ENCODE measurements at regions not wholly inside any gene's neighbourhood (a gene's known extent, or its start where the extent isn't known, plus 50 kb on each side); places are given as distances from the start of the nearest gene placed in this dataset.

DNA sequence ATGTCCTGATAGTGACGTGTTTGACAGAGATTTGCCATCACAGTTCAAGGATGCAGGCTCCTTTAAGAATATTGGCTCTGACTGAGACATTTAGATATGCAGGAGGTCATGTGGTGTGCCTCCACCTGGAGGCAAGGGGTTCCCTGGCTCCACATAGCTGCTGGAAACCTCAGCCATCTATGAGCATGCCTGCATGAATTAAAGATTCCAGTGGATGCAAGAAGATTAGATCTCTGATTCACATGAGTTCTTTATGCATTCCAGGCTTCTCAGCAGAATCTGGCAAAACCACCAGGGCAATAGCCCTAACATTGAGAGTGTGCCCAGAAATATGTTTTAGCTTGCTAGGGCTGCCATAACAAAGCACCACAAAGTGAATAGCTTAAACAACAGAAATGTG is 298.5 kb upstream of the AADAT start:
- DNase-seq (no peak), ATAC-seq (no peak)
- H3K27me3 ChIP-seq (ENCODE audit: control insufficient read depth, insufficient read depth, low read length) = no peaks in the 10 kb centered on the region
- no peak overlapping the region for H3K4me3 ChIP-seq (ENCODE audit: low read length)
- no peaks in the 10 kb centered on the region for H3K4me1 ChIP-seq (ENCODE audit: control insufficient read depth, insufficient read depth, low read length)
- H3K4me1 Mint-ChIP-seq = no peaks in the 10 kb centered on the region
- no peaks in the 10 kb centered on the region for H3K27me3 Mint-ChIP-seq (ENCODE audit: low read depth in 2 of 2)
- H3K36me3 ChIP-seq (ENCODE audit: control insufficient read depth, insufficient read depth, low read length) = no peaks in the 10 kb centered on the region
- no peaks in the 10 kb centered on the region for H3K36me3 Mint-ChIP-seq
- peaks cover 8 to 14% of the 10 kb centered on the region in 2 donors for H3K9me3 Mint-ChIP-seq
- H3K4me3 Mint-ChIP-seq = no peak overlapping the region
- WGBS (ENCODE audit: insufficient coverage) = 67% methylated on average over 1 of the region's 1 CpG
- H3K27ac Mint-ChIP-seq = no peak overlapping the region
- no peak overlapping the region for H3K27ac ChIP-seq (ENCODE audit: low read length)
- intact Hi-C loops (cut with micrococcal nuclease) = no loop called here
- TF ChIP-seq, protein P1, sequence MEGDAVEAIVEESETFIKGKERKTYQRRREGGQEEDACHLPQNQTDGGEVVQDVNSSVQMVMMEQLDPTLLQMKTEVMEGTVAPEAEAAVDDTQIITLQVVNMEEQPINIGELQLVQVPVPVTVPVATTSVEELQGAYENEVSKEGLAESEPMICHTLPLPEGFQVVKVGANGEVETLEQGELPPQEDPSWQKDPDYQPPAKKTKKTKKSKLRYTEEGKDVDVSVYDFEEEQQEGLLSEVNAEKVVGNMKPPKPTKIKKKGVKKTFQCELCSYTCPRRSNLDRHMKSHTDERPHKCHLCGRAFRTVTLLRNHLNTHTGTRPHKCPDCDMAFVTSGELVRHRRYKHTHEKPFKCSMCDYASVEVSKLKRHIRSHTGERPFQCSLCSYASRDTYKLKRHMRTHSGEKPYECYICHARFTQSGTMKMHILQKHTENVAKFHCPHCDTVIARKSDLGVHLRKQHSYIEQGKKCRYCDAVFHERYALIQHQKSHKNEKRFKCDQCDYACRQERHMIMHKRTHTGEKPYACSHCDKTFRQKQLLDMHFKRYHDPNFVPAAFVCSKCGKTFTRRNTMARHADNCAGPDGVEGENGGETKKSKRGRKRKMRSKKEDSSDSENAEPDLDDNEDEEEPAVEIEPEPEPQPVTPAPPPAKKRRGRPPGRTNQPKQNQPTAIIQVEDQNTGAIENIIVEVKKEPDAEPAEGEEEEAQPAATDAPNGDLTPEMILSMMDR (IDR thresholded peaks at IDR 0.05) = no peak
- H3K9me3 ChIP-seq (ENCODE audit: control insufficient read depth, insufficient read depth, low read length) = no peaks in the 10 kb centered on the region

DNA sequence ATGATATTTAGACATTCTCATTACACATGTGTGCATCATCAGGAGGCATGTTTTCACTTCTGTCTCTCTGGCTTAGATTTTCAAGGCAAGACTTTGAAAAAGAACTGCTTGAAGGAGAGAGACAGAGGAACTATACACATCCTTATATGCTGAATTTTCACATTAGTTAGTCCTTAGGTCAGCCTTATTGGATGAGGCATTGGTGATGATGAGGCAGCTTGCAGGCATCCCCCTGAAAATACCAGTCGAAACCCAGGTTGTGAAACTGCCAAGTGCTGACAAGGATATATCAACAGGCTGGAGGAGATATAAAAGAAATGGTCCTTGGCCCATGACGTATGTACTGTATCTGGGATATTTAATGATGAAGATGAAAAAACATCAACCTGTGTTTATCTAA is 297.2 kb upstream of the AADAT start:
- TF ChIP-seq, protein P1 (IDR thresholded peaks at IDR 0.05) = no peak
- no peak overlapping the region for H3K4me3 Mint-ChIP-seq
- DNase-seq = no peak
- peaks cover 3% of the 10 kb centered on the region for H3K36me3 Mint-ChIP-seq
- H3K27me3 ChIP-seq (ENCODE audit: control insufficient read depth, insufficient read depth, low read length) = no peaks in the 10 kb centered on the region
- no peak overlapping the region for H3K27ac ChIP-seq (ENCODE audit: low read length)
- no peak overlapping the region for H3K27ac Mint-ChIP-seq
- no peaks in the 10 kb centered on the region for H3K4me1 ChIP-seq (ENCODE audit: control insufficient read depth, insufficient read depth, low read length)
- ATAC-seq = no peak
- no peaks in the 10 kb centered on the region for H3K36me3 ChIP-seq (ENCODE audit: control insufficient read depth, insufficient read depth, low read length)
- no peaks in the 10 kb centered on the region for H3K9me3 ChIP-seq (ENCODE audit: control insufficient read depth, insufficient read depth, low read length)
- H3K4me1 Mint-ChIP-seq = no peaks in the 10 kb centered on the region
- 79% methylated on average over 1 of the region's 2 CpGs for WGBS (ENCODE audit: insufficient coverage)
- H3K9me3 Mint-ChIP-seq = peaks cover 10 to 16% of the 10 kb centered on the region in 2 donors
- H3K27me3 Mint-ChIP-seq (ENCODE audit: low read depth in 2 of 2) = no peaks in the 10 kb centered on the region
- H3K4me3 ChIP-seq (ENCODE audit: low read length) = no peak overlapping the region
- intact Hi-C loops (cut with micrococcal nuclease) = no loop called here

DNA sequence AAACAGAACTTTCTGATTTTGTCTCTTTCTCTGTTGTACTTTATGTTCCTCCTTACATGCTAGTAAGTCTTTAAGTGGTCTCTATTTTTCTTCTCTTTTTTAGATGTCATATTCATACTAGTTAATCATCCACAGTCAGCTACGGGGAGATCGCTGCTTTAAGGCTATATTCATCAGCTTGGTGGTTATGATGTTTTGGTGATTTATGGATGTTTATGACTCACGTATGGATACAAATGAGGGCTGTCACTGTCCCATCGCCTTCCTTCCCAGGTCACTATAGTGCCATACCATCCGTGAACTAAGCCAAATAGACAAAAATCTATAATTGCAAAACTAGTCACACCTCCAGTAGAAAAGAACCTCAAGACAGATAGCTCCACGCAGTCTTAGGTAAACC is 296.8 kb upstream of the AADAT start:
- no peaks in the 10 kb centered on the region for H3K4me1 Mint-ChIP-seq
- no peak for DNase-seq
- Histone ChIP-seq H3K9me3 (ENCODE audit: control insufficient read depth, insufficient read depth, low read length) (no peaks in the 10 kb centered on the region), H3K27ac (ENCODE audit: low read length) (no peak overlapping the region), H3K4me3 (ENCODE audit: low read length) (no peak overlapping the region), H3K36me3 (ENCODE audit: control insufficient read depth, insufficient read depth, low read length) (no peaks in the 10 kb centered on the region), H3K4me1 (ENCODE audit: control insufficient read depth, insufficient read depth, low read length) (no peaks in the 10 kb centered on the region), H3K27me3 (ENCODE audit: control insufficient read depth, insufficient read depth, low read length) (no peaks in the 10 kb centered on the region)
- H3K27ac Mint-ChIP-seq = no peak overlapping the region
- H3K4me3 Mint-ChIP-seq = no peak overlapping the region
- H3K36me3 Mint-ChIP-seq = peaks cover 8% of the 10 kb centered on the region
- TF ChIP-seq, protein P1 (IDR thresholded peaks at IDR 0.05) = no peak
- 78% methylated on average over 6 of the region's 6 CpGs for WGBS (ENCODE audit: insufficient coverage)
- intact Hi-C loops (cut with micrococcal nuclease) = no loop called here
- peaks cover 11 to 21% of the 10 kb centered on the region in 2 donors for H3K9me3 Mint-ChIP-seq
- no peaks in the 10 kb centered on the region for H3K27me3 Mint-ChIP-seq (ENCODE audit: low read depth in 2 of 2)
- ATAC-seq = no peak

DNA sequence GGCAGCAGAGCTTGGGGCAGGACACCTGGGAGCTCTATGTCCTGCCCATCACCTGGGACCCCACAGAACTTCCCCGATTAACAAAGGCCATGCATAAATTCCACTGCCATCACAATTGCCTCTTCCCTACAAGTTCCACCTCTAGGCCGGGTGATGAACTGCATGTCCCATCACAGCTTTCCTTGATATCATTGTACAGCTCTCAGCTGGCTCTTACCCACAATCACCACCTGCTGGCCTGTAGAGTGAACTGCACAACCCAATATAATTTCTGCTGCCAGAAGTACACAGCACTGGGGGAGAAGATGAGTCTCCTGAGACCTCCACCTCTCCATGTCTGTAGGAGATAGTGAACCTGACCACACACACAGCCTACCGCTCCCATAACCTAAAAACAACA is 285.0 kb upstream of the AADAT start:
- Mint-ChIP-seq H3K4me3 (no peak overlapping the region), H3K4me1 (peaks cover 0 to 5% of the 10 kb centered on the region in 2 donors), H3K27me3 (ENCODE audit: low read depth in 2 of 2) (no peaks in the 10 kb centered on the region), H3K36me3 (peaks cover 11% of the 10 kb centered on the region), H3K9me3 (peaks cover 4 to 8% of the 10 kb centered on the region in 2 donors), H3K27ac (no peak overlapping the region)
- intact Hi-C loops (cut with micrococcal nuclease) = loop anchor here (2.0 kb wide), 1 partner anchor 116 kb away; no protein-coding TSS in a partner anchor
- 72% methylated on average over 2 of the region's 3 CpGs for WGBS (ENCODE audit: insufficient coverage)
- Histone ChIP-seq H3K27me3 (ENCODE audit: control insufficient read depth, insufficient read depth, low read length) (no peaks in the 10 kb centered on the region), H3K4me3 (ENCODE audit: low read length) (no peak overlapping the region), H3K4me1 (ENCODE audit: control insufficient read depth, insufficient read depth, low read length) (peaks cover 6% of the 10 kb centered on the region), H3K36me3 (ENCODE audit: control insufficient read depth, insufficient read depth, low read length) (no peaks in the 10 kb centered on the region), H3K27ac (ENCODE audit: low read length) (no peak overlapping the region), H3K9me3 (ENCODE audit: control insufficient read depth, insufficient read depth, low read length) (peaks cover 5% of the 10 kb centered on the region)
- DNase-seq (no peak), ATAC-seq (peak; percentile 50 to 83 (median 76))
- TF ChIP-seq, protein P1 (IDR thresholded peaks at IDR 0.05) = peak; percentile 40
